GM19324 (cell line): ENCODE measurements at regions not wholly inside any gene's neighbourhood (a gene's known extent, or its start where the extent isn't known, plus 50 kb on each side); places are given as distances from the start of the nearest gene placed in this dataset.
"Not testable (repeated sequence)": the region's sequence is repeated elsewhere in the genome, so short reads cannot be mapped to it uniquely, and the experiment has no call there.

Experiments used
- ATAC-seq: cut with Tn5 transposase; IDR thresholded peaks from one replicate; pipeline ENCODE4 v1.9.1; 2021; ENCODE audit warnings: mild to moderate bottlenecking, moderate library complexity; ENCODE audit not compliant: unreplicated experiment, low FRiP score

DNA sequence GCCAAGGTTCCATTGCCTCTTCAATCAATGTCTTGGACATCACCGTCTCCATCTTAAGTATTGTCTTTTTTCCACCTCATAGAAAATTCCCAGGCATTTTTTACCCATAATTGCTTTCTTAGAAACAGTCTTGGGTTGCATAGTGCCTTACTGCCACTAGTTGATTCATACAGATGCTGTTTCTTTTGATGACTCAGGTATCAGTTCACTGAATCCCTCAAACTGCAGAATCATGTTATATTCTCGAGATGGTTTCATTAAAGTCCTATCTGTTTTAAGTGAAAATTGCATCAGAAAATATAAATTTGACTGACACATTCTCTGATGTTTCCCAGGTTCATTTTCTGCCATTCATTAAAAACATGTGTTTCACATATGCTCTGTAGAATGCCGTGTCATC, 1489.1 kb downstream of the BRINP3 start:
- no peak for ATAC-seq

DNA sequence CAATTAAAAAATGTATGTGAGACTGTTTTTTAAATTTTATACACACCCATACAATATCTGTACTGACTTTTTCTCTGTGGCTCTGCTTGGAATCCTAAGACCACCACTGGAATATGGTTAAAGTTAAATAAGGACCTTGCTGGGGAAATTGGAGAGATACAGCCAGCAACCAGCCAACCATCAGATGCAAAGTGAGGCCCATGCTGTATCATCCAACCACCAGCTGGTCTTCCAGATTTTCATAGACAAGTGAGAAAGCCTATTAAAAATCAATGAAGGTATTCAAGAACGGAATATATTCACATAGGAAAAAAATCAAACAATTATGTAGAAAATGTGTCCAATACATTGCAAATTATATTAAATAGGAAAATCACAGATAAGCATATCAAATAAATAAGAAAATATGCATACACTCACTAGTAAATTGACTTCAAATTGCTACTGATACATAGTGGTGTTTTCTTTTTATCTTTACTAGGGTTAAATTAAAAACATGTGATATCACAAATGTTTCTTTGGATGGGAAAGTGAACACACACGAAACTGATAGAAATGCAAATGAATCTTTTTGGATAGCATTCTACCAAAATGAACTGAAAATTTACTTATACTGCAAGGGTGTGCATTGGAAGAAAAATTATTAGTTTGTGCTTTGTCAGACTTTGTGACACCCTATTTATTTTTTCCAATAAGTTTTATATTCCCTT, 1486.3 kb downstream of the BRINP3 start:
- ATAC-seq, result no peak

DNA sequence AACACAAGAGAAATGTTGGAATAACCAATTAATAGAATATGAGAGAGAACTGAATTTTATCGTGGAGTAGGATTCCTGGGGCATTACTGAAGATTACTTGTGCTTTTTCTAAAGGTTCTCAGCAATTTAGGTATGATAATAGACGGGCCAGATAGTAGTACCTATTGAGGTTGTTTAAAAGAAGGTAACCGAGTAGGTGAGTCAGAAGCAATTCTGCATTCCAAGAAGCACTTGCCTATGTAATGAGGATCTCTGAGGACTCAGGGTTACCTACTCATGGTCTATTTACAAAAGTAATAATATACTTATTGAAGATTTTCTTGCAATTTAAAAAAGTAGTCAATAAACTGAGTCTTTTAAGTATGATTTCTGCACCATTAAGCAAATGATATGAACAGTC, 1469.8 kb downstream of the BRINP3 start:
- no peak for ATAC-seq

GRCh38 chr1:189021577-189021976, 1456.1 kb downstream of the BRINP3 start:
- no peak for ATAC-seq

DNA sequence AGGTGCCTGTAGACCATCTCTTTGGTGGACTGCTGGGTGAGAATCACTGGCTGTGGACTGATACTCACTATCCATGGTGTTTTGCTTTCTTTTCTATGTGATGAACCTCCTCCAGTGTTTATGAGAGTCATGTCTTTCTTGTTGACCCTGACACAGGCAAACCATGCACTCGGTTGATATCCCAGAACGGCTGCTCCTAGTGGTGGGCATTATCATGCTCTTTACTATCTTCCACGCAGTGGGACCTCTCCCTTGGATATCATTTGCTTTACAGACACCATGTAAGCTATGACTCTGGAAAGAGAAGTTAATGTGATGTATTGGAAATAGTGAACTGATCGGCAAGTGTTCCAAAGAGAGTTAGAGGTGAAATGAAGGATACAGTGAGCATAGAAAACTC, 1455.6 kb downstream of the BRINP3 start:
- no peak for ATAC-seq

DNA sequence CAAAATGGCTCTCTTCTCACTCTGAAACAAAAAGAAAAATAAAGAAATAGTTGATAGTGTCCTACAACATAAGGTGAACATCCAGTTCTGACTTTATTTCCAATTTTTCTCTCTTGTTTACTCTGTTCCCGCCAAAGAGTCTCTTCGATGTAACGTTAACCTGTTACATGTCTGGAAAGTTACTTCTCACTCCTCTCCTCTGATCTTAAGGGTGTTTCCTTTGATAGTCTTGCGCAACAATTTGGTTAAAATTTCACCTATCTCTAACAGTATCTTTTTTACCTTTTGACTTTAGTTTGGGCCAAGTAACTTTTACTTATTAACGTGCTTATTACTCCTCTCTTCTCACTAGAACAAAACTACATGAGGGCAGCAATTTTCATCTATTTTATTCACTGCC, 1450.2 kb downstream of the BRINP3 start:
- no peak for ATAC-seq

- ATAC-seq, result no peak
These were observed 1444.5 kb downstream of the BRINP3 start for GRCh38 chr1:189033169-189033568.

DNA sequence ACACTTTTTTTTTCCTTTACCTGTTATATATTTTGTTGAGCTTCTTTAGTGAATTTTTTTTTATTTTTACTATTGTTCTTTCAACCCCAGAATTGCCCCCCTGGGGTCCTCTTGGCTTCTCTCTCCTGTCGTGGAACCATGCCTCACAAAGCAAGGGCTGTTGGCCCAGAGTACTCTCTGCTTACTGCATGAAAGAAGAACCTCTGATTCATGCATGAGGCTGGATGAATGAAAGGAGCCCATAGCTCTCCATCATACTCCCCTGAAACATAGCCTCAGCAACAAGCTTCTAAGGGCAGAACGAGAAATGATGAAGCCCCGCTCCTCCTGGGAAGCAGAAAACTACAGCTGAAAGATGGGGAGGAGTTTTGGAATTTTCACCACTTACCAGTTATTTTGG, 1441.0 kb downstream of the BRINP3 start:
- ATAC-seq, result no peak

DNA sequence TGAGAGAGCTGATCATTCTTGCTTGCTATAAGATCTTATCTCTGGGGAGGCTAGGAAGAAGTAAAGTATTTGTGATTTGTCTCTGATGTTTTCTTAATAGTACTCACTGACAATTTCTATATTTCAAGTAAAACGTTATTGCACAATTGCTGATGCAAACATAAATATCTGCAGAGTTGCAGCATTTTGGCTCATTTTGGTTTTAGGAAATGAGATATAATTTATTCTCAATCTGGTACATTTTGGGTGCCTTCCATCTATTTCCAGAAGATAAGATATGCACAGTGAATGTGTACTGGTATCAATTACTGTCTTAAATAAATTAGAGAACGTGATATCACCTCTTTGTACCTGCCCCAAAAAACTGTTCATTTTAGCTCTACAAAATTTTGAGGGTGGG, 1431.5 kb downstream of the BRINP3 start:
- no peak for ATAC-seq

- ATAC-seq, result no peak
These were observed 1392.9 kb downstream of the BRINP3 start for GRCh38 chr1:189084811-189085210.

- ATAC-seq, result no peak
These were observed 1373.7 kb downstream of the BRINP3 start for GRCh38 chr1:189103956-189104355.

- no peak for ATAC-seq
These were observed 1360.4 kb downstream of the BRINP3 start for GRCh38 chr1:189117072-189117770.

DNA sequence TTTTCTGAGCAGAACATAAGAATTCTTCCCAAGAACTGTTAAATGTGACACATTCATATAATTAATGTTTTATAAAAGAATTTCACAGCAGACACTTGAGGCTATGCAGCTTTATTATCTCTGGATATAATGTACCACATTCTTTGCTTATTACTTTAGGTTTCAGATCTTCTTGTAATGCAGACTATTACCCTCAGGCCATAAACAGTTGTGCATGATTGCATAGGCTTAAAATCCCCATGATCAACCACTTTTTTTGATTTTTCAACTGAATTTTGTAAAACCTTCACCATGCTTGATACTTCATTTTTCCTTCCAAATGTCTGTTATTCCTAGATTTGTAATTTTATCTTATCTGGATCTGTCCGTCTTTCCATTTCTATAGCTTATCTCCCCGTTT, 1355.7 kb downstream of the BRINP3 start:
- ATAC-seq, result no peak

DNA sequence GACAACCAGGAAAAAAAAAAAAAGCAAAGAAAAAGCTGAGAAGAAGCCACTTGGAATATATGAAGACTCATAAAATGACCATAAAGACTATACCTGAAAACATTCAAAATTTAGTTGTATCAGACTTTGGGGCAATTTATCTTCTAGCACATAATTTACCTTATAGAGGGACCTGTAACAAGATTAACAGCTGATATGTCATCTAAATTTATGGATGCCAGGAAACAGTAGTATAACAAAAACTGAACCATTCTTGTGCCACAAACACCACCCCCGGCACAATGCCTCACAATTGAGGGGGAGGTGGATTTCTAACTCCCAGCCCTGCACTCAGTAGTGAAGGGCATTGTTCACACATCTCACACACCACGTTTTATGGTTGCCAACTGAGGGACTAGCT, 1352.0 kb downstream of the BRINP3 start:
- no peak for ATAC-seq

DNA sequence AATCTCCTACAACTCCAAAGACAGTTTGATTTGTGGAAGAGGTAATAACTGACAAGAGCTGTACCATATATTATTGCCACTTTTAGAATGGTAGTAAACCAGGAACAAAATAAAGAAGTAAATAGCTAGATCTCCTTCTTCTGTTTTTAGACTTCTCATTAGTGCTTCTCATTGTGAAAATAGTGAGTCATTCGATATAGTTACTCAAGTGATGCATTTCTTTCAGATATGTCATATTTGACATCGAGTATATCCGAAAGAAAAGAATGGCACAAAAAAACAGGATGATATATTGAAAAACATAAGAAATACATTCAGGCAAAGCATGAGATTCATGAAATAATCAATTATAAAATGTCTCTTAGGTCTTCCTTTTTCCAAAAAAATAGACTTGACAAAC, 1346.1 kb downstream of the BRINP3 start:
- no peak for ATAC-seq

- not testable (repeated sequence) for ATAC-seq
These were observed 1337.9 kb downstream of the BRINP3 start for GRCh38 chr1:189139748-189140147.

DNA sequence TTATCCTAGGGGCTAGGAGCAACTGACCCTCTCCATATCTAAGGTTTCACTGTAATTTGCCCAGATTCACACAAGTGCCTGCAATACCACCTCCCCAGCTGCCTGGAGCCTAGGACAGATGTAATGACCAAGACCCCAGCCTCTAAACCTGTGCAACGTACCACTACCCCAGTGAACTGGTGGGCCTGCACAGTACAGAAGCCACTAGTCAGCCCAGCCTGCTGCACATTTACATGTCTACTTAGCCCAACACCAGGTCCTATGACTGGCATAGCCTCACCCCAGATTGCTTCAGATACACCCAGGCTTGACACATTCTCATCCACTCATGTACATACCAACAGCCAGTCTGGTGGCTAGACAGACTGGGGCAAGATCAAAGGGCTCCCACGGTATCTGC, 1336.6 kb downstream of the BRINP3 start:
- no peak for ATAC-seq

DNA sequence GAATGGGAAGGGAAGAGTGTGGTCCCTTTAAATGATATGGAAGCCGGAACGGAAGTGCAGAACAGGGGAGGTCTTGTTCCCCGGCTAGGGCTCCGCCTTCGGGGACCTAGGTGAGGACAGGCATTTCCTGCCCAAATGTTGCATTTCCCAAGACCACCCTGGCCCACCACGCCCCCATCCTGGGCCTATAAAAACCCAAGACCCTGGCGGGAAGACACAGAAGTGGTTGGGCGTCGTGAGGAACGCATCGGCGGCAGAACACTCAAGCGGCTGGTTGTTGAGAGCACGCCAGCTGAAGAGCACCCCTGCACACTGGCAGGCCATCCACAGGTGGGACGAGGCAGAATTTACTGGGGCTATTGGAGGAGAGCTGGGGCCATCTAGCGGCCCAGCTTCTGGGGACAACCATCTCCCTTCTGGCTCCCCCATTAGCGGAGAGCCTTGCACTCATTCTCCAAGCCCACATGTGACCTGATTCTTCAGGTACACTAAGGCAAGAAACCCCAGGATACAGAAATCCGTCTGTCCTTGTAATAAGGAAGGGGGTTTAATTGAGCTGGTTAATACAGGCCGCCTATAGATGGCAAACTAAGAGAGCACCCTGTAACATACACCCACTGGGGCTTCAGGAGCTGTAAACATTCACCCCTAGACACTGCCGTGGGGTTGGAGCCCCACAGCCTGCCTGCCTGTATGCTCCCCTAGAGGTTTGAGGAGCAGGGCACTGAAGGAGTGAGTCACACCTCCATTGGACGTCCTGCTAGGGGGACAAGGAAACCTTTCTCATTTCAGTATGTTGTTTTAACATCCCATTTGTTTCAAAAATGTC, 1327.9 kb downstream of the BRINP3 start:
- ATAC-seq, result no peak

DNA sequence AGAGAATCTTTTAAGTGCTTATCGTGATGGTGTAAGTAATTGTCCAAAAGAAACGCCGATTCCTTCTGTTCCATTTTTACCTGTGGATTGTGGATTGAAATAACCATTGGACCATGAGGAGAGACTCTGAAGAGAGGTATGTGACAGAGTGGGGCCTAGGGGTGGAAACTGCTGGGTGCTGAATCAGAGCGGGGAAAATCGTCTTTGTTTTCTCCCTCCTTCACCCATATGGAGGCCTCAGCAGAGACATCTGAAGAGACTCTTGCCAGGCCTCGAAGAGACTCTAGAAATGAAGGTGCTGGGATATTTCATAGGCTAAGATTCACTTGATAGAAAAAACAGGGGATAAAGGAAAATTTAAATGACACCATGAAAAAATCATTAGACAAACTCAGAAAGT, 1327.0 kb downstream of the BRINP3 start:
- ATAC-seq, result no peak

DNA sequence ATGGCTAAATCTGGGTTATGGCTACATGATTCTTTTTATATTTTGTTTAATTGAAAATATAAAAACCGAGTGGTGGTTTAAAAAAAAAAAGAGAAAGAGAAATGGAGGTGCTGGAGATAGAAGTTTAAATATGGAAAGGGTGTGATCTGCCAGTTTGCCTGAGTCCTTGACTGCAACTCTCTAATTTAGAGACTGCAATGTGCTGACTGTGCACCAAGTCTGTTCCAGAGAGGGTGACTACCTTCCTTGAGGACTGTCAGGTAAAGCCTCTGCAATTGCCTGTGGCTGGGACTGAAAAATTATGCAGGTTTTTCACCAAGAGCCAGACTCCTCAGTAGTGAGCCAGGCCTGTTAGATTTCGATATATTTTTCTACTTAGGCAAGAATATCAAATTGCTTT, 1326.3 kb downstream of the BRINP3 start:
- no peak for ATAC-seq

DNA sequence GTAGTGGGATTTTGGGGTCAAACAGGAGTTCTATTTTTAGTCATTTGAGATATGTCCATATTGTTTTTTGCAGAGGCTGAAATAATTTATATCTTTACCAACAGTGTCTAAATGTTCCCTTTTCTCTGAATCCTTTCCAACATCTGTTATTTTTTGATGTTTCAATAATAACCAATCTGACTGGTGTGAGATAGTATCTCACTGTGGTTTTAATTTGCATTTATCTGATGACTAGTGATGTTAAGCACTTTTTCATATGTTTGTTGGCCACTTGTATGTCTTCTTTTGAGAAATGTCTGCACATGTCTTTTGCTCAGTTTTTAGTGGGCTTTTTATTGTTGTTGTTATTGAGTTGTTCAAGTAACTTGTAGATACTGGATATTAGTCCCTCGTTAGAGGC, 1325.0 kb downstream of the BRINP3 start:
- no peak for ATAC-seq
